H1 (cell line): ENCODE measurements at regions not wholly inside any gene's neighbourhood (a gene's known extent, or its start where the extent isn't known, plus 50 kb on each side); places are given as distances from the start of the nearest gene placed in this dataset.

Experiments
- CTCF ChIA-PET: fragments of 300-600 bp; sonication (Branson Sonifier 250); formaldehyde crosslinking; loops from one replicate; lab custom pipeline; 2021; ENCODE audit not compliant: partially characterized antibody; lab: Charles Lee
- POLR2A ChIA-PET: fragments of 300-600 bp; sonication (Branson Sonifier 250); formaldehyde crosslinking; loops from one replicate; lab custom pipeline; 2021; ENCODE audit warnings: inconsistent platforms; ENCODE audit not compliant: partially characterized antibody; lab: Charles Lee
- DNase-seq, 2 experiments: peaks; one replicate each; pipeline versions ENCODE4 v3.0.0 to v3.0.0-alpha.2; 2010 to 2022; ENCODE audit warnings: low spot score in 2 of 2, low read depth in 1 of 2, mixed read lengths in 1 of 2
- FAIRE-seq: peaks from 2 replicates; lab custom pipeline; 2011; peaks lifted over from hg19 to GRCh38; lab: Jason Lieb, UNC
- H2AFZ ChIP-seq: 2 replicates; pipeline ENCODE4 v1.8.1; 2012; ENCODE audit warnings: low read length, inconsistent platforms
- H2AK5ac ChIP-seq: 2 replicates; pipeline ENCODE4 v1.6.1; 2013; ENCODE audit warnings: low read depth, low read length
- H2BK120ac ChIP-seq: replicated peaks from 2 replicates; pipeline ENCODE3; 2013; ENCODE audit warnings: low read depth, low read length, inconsistent platforms
- H2BK12ac ChIP-seq: 2 replicates; pipeline ENCODE4 v1.6.1; 2013; ENCODE audit warnings: low read depth, low read length
- H2BK15ac ChIP-seq: 2 replicates; pipeline ENCODE4 v1.6.1; 2013; ENCODE audit warnings: low read length
- H2BK20ac ChIP-seq: 2 replicates; pipeline ENCODE4 v1.6.1; 2013; ENCODE audit warnings: low read length
- H2BK5ac ChIP-seq: 2 replicates; pipeline ENCODE4 v1.6.1; 2013; ENCODE audit warnings: low read depth, low read length
- H3K14ac ChIP-seq: 2 replicates; pipeline ENCODE4 v1.6.1; 2013; ENCODE audit warnings: inconsistent platforms; ENCODE audit not compliant: insufficient read length
- H3K18ac ChIP-seq: 2 replicates; pipeline ENCODE4 v1.6.1; 2013; ENCODE audit warnings: low read length; ENCODE audit errors: extremely low read depth
- H3K23ac ChIP-seq: 2 replicates; pipeline ENCODE4 v1.6.1; 2013; ENCODE audit warnings: inconsistent platforms; ENCODE audit not compliant: insufficient read length
- H3K23me2 ChIP-seq: 2 replicates; pipeline ENCODE4 v1.6.1; 2013; ENCODE audit warnings: low read depth, low read length
- H3K27ac ChIP-seq: 2 replicates; pipeline ENCODE4 v1.6.1; 2011; ENCODE audit warnings: low read depth, low read length, inconsistent platforms
- H3K27me3 ChIP-seq, 4 experiments: replicated peaks in 1 of 4; 1 replicate in 1 of 4; 2 replicates in 3 of 4; pipeline versions ENCODE4 v1.6.1 to v1.8.1; 2011 to 2013; ENCODE audit warnings: low read length in 3 of 4, mild to moderate bottlenecking in 3 of 4, inconsistent platforms in 2 of 4, mixed read lengths in 2 of 4, moderate library complexity in 1 of 4; ENCODE audit not compliant: control insufficient read depth in 3 of 4, insufficient read depth in 3 of 4; ENCODE audit errors: extremely low read depth in 1 of 4
- H3K36me3 ChIP-seq, 4 experiments: 2 replicates each; pipeline versions ENCODE4 v1.6.1 to v1.8.1; 2011 to 2013; ENCODE audit warnings: mild to moderate bottlenecking in 4 of 4, low read length in 3 of 4, moderate library complexity in 2 of 4, control low read depth in 1 of 4, inconsistent platforms in 1 of 4; ENCODE audit not compliant: insufficient read depth in 4 of 4, control insufficient read depth in 2 of 4
- H3K4ac ChIP-seq: replicated peaks from 2 replicates; pipeline ENCODE3; 2013; ENCODE audit warnings: low read length, low read depth, mixed read lengths, inconsistent platforms; ENCODE audit not compliant: insufficient read length
- H3K4me1 ChIP-seq, 4 experiments: replicated peaks in 1 of 4; 1 replicate in 1 of 4; 2 replicates in 3 of 4; pipeline versions ENCODE4 v1.6.1 to v1.8.1; 2011 to 2013; ENCODE audit warnings: low read length in 3 of 4, inconsistent platforms in 2 of 4, mixed read lengths in 1 of 4; ENCODE audit not compliant: insufficient read depth in 4 of 4, control insufficient read depth in 3 of 4
- H3K4me2 ChIP-seq, 2 experiments: 2 replicates each; pipeline versions ENCODE4 v1.6.1 to v1.8.1; 2011 to 2013; ENCODE audit warnings: low read depth in 2 of 2, low read length in 2 of 2, control low read depth in 1 of 2, inconsistent platforms in 1 of 2, mild to moderate bottlenecking in 1 of 2; ENCODE audit not compliant: insufficient read depth in 1 of 2
- H3K4me3 ChIP-seq, 4 experiments: fragments of 200-600, 300-600 bp in 1 of 4; sonication (generic), shearing (Covaris generic), sonication (Bioruptor Twin) in 1 of 4; 2 replicates each; pipeline versions ENCODE4 v1.5.1 to v1.8.1; 2011 to 2016; ENCODE audit warnings: low read length in 4 of 4, low read depth in 3 of 4, control low read depth in 2 of 4, inconsistent platforms in 2 of 4, mild to moderate bottlenecking in 2 of 4, mixed read lengths in 1 of 4, moderate library complexity in 1 of 4; ENCODE audit not compliant: insufficient read depth in 2 of 4; ENCODE audit errors: extremely low read depth in 1 of 4
- H3K56ac ChIP-seq: replicated peaks from 2 replicates; pipeline ENCODE3; 2013; ENCODE audit warnings: low read depth, mild to moderate bottlenecking, mixed read lengths, low read length, inconsistent platforms; ENCODE audit not compliant: insufficient read length
- H3K79me1 ChIP-seq: 2 replicates; pipeline ENCODE4 v1.6.1; 2013; ENCODE audit warnings: low read depth, low read length, control low read depth
- H3K79me2 ChIP-seq, 2 experiments: 2 replicates each; pipeline versions ENCODE4 v1.6.1 to v1.8.1; 2012 to 2013; ENCODE audit warnings: low read length in 2 of 2, mild to moderate bottlenecking in 2 of 2, inconsistent platforms in 1 of 2; ENCODE audit not compliant: insufficient read depth in 2 of 2, control insufficient read depth in 1 of 2
- H3K9ac ChIP-seq, 4 experiments: replicated peaks in 1 of 4; 1 replicate in 1 of 4; 2 replicates in 3 of 4; pipeline versions ENCODE4 v1.6.1 to v1.8.1; 2011 to 2013; ENCODE audit warnings: low read depth in 3 of 4, low read length in 3 of 4, control low read depth in 2 of 4, mild to moderate bottlenecking in 2 of 4, moderate library complexity in 2 of 4, inconsistent platforms in 1 of 4; ENCODE audit errors: extremely low read depth in 1 of 4
- H3K9me3 ChIP-seq, 2 experiments: 2 replicates each; pipeline versions ENCODE4 v1.6.1 to v1.8.1; 2012 to 2013; ENCODE audit warnings: mild to moderate bottlenecking in 2 of 2, moderate library complexity in 2 of 2, control low read depth in 1 of 2, inconsistent platforms in 1 of 2, low read depth in 1 of 2, low read length in 1 of 2, mixed read lengths in 1 of 2; ENCODE audit not compliant: insufficient read depth in 2 of 2
- H4K20me1 ChIP-seq, 2 experiments: replicated peaks in 1 of 2; 2 replicates each; pipeline versions ENCODE3 to v1.8.1; 2011 to 2013; ENCODE audit warnings: inconsistent platforms in 2 of 2, low read length in 2 of 2, mild to moderate bottlenecking in 1 of 2; ENCODE audit not compliant: insufficient read depth in 2 of 2, control insufficient read depth in 1 of 2
- H4K5ac ChIP-seq: 2 replicates; pipeline ENCODE4 v1.6.1; 2013; ENCODE audit warnings: low read length, low read depth, mixed read lengths, inconsistent platforms; ENCODE audit not compliant: insufficient read length
- H4K8ac ChIP-seq: 2 replicates; pipeline ENCODE4 v1.8.0; 2013; ENCODE audit warnings: mild to moderate bottlenecking, moderate library complexity, low read length, inconsistent platforms; ENCODE audit not compliant: insufficient read depth; ENCODE audit errors: extremely low read depth
- H4K91ac ChIP-seq: replicated peaks from 2 replicates; pipeline ENCODE3; 2013; ENCODE audit warnings: low read length, mixed read lengths, inconsistent platforms; ENCODE audit not compliant: insufficient read length
- EGR1 ChIP-seq: IDR thresholded peaks from 2 replicates; pipeline ENCODE4 v1.6.1; 2011; ENCODE audit warnings: low read depth, low read length, borderline replicate concordance
- RBBP5 ChIP-seq: IDR thresholded peaks from 2 replicates; pipeline ENCODE4 v1.7.1; 2012; ENCODE audit warnings: low read depth, mild to moderate bottlenecking, inconsistent platforms, low read length, moderate library complexity, borderline replicate concordance
- USF2 ChIP-seq: IDR thresholded peaks from 2 replicates; pipeline ENCODE4 v1.6.1; 2011; ENCODE audit warnings: low read length, improper control_type of control experiment
- WGBS, 2 experiments: shearing (Covaris generic) in 1 of 2; methylation state at CpG; one replicate each; pipeline versions ENCODE4 v1.1.6 to v1.1.7; 2013 to 2015; ENCODE audit warnings: low lambda C conversion rate in 2 of 2, mixed read lengths in 2 of 2, inconsistent platforms in 1 of 2, low coverage in 1 of 2, missing lambda C conversion rate in 1 of 2; ENCODE audit not compliant: insufficient replicate concordance in 2 of 2, insufficient coverage in 1 of 2, insufficient read length in 1 of 2; ENCODE audit errors: extremely low coverage in 1 of 2, missing lambda C conversion rate in 1 of 2; 5-methylcytosine and 5-hydroxymethylcytosine counted together

- POLR2A ChIA-PET = no interaction called here
These were observed 104.8 kb upstream of the RAB12 start for GRCh38 chr18:8504424-8504823.

More at GRCh38 chr18:8504424-8504823, 104.8 kb upstream of the RAB12 start:
- Histone ChIP-seq H4K91ac (no peak overlapping the region), H4K5ac (no peak overlapping the region), H3K18ac (no peak overlapping the region), H4K20me1 (no peaks in the 10 kb centered on the region), H3K23me2 (no peaks in the 10 kb centered on the region; the same call in 1 of the 2 replicates), H3K9me3 (no peaks in the 10 kb centered on the region), H3K4me1 (0 out of 7 replicates have a peak, but pooled peaks cover 0 to 2% (median 0%) of the 10 kb centered on the region in 4 experiments), H2BK120ac (no peak overlapping the region), H3K27ac (no peak overlapping the region), H3K56ac (no peak overlapping the region), H2BK15ac (no peak overlapping the region), H2BK5ac (no peak overlapping the region), H3K27me3 (no peaks in the 10 kb centered on the region), H3K79me1 (no peaks in the 10 kb centered on the region), H3K36me3 (no peaks in the 10 kb centered on the region), H4K8ac (no peak overlapping the region), H2AK5ac (no peak overlapping the region), H2BK12ac (no peak overlapping the region), H2AFZ (no peak overlapping the region), H2BK20ac (no peak overlapping the region), H3K4me2 (no peak overlapping the region), H3K4me3 (no peak overlapping the region), H3K79me2 (no peaks in the 10 kb centered on the region), H3K23ac (no peak overlapping the region), H3K4ac (no peak overlapping the region), H3K14ac (no peak overlapping the region), H3K9ac (no peak overlapping the region)
- TF ChIP-seq RBBP5 (no peak), EGR1 (no peak), USF2 (no peak)
- WGBS, 2 experiments = 89% methylated on average over 3 of the region's 3 CpGs; no CpG with 5 or more reads in 1 of the 2 experiments
- CTCF ChIA-PET = interaction anchor here (0.6 to 1.2 kb wide), 5 partner anchors 9 to 115 kb away, joined by 3 to 4 read pairs (median 3); no protein-coding TSS in a partner anchor
- no peak for FAIRE-seq
- no peak for DNase-seq
